ENCODE measurements at regions not wholly inside any gene's neighbourhood (a gene's known extent, or its start where the extent isn't known, plus 50 kb on each side); places are given as distances from the start of the nearest gene placed in this dataset.
"Not testable (repeated sequence)": the region's sequence is repeated elsewhere in the genome, so short reads cannot be mapped to it uniquely, and the experiment has no call there.

DNA sequence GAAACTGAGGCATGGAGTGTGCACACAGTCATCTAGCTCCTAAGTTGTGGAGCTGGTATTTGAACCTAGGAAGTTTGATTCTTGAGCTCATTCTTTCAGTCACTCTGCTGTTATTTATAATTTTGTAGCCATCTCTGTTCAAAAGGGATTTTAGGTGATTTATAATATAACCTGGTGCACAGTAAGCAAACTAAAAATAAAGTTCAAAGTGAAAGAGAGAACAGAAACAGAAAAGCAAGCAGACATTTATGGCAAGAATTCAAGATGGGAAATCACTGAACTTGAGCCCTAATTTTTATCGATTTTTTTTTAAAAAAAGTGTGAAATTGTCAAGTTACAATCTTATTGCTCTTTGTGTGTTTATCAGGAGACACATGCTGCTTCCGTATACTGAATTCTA lies 71.4 kb upstream of the SLC7A14 start:
- FAIRE-seq (no peak), DNase-seq (ENCODE audit: low spot score) (no peak)

DNA sequence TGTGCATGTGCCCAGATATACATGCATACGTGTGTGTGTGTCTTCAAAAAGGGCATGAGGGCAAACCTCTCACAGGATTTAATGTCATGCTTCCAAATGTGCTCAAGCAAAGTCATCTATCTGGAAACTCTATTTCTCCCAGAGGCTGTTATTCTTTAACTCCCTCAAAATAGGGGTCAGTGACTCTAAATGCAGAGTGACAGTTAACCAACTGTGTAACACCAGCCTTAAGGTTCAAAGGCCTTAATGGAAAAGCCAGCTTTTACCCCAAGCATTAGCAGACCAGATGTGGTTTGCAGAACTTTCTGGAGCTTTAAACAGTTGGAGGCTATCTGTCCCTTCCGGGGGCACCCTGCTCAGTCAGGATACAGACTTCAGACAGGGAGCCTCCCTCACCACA lies 70.4 kb upstream of the SLC7A14 start:
- FAIRE-seq (no peak), DNase-seq (ENCODE audit: low spot score) (no peak)

DNA sequence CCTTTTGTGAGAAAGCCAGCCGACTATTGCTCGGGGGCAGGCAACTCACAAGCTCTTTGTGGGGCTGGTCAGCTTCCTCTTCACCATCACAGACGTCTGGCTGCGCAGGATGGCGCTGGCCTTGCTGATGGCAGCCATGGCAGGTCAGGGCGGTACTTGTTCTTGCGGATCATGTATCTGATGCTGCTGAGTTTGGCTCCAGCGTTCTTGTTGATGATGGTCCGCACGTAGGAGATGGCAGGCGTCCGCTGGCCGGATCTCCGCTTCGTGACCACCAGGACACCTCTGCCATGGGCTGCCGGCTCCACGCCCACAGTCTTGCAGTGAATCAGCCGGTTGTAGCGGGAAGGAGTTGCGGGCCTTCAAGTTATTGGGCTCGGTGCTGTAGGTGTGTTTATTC lies 67.9 kb upstream of the SLC7A14 start:
- FAIRE-seq (no peak), DNase-seq (ENCODE audit: low spot score) (no peak)

DNA sequence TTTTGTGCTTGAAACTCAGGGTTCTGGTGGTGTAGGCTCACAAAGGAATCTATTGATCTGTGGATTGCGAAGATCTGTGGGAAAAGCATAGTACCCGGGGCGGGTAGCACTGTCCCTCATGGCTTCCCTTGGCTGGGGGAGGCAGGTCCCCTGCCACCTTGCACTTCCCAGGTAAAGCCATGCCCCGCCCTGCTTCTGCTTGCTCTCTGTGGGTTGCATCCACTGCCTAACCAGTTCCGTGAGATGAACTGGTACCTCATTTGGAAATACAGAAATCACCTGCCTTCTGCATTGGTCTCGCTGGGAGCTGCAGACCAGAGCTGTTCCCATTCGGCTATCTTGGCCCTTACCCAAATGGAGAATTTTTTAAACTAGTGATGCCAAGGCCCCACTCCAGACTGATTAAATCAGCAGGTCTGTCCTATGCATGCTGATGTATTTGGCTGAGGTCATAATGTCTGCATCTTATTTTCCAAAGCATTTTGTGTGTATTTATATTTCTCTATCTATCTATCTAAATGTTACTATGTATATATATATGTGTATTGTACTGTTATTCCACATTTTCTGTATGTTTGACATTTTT lies 65.5 kb upstream of the SLC7A14 start:
- no peak for FAIRE-seq
- DNase-seq (ENCODE audit: low spot score) = no peak

DNA sequence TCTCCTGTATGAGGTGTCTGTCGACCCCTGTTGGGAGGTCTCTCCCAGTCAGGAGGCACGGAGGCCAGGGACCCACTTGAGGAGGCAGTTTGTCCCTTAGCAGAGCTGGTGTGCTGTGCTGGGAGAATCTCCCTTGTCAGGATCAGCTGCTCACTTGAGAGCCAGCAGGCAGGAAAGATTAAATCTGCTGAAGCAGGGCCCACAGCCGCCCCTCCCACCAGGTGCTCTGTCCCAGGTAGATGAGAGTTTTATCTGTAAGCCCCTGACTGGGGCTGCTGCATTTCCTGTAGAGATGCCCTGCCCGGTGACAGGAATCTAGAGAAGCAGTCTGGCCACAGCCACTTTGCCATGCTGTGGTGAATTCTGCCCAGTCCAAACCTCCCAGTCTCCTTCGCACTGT lies 64.7 kb upstream of the SLC7A14 start:
- not testable (repeated sequence) for FAIRE-seq; DNase-seq (ENCODE audit: low spot score)

DNA sequence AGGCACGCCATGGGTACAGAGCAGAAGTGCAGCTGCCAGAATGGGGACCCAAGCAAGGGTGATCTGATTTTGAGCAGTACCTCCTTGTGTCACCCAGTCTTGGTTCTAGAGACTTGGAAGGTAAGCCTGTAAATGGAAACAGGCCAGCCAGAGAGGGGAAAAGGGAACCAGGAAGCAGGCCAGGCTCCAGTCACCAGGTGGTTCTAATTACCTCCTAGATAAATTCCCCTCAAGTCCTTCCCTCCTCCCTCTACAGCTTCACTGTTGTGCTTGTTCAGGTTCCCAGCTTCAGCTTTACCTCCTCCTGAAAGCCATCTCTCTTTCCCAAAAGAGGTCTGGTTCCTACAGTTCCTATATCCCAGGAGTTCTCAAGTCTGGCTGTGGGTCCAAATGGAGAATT lies 58.8 kb upstream of the SLC7A14 start:
- DNase-seq (ENCODE audit: low spot score) = no peak
- FAIRE-seq = no peak

DNA sequence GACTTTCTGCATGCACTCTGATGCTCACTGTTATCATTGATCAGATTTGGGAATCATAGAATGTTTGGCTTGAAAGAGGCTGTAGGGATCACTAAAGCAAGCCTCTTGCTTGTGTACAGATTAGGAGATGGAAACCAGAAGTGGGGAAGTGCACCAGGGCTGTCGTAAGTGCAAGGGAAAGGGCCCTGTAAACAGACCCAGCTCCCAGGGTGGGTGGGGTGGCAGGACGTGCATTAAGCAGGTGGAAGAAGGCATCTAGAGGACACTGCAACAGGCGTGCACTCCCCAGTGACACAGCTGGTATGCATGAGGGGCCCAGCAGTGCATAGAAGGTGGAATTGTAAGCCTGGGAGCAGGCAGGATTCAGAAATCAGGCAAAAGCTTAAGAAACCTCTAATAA lies 58.0 kb upstream of the SLC7A14 start:
- DNase-seq (ENCODE audit: low spot score) = no peak
- FAIRE-seq = no peak

DNA sequence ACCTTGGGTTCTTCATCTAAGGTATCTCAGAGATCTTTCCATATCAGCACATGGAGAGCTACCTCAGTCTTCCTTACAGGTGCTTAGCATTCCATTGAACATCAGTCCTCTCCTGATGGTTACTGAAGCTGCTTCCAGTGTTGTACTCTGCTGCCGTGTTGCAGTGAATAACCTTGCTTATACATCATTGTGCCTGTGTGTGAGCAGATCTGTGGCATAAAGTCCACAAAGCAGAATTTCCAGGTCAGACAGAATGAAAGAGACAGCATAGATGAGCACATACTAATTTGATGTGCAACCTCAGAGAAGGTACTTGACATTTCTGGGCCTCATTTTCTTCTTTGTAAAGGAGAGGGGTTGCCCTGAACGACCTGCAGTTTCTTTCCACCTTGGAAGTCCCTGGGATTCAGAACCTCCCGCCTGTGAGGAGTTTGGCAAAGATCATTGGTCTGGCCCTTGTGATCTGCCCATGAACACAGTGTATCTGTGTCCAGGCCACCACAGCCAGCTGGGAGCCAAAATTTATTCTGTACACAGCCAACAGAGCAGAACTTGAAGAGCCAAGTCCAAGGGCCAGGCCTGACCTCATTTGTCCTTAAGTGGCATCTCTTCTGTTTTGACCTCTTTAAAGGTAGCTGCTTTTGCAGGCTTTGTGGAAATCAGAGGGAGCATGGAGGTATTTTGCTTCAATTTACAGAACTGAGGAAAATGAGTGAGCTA lies 57.2 kb upstream of the SLC7A14 start:
- DNase-seq (ENCODE audit: low spot score) (no peak), FAIRE-seq (no peak)

DNA sequence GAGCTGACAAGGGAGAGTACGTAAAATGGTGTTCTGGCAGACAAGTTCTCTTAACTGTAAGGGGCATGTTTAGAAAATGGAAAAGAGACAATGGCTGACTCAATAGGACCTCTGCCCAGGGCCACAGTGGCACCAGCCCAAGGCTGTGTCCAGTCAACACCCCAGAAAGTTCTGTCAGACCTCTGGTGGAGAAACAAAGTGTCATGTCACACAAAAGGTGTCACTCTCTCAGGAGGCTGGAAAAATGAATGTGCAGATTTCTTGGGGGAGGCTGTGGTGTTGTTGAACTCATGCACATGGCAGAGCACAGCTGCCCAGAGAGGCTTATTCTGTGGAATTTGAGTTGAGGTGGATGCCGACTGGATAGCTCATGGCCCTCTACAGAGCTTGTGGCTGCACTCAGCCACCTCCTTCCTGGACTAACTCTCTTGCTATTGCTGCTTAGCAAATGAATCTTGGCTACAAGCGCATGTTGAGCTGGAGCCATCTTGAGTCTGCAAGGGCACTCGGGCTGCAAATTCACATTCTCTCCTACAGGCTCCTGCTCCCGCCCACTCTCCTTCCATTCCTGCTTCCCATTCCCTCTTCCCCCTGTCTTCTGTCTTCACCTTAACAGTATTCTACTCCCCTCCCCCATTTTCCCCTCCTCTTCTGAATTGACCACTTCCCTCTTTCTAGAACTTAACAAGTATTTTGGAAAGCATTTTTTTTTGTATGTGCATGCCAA lies 55.8 kb upstream of the SLC7A14 start:
- DNase-seq (ENCODE audit: low spot score) = no peak
- FAIRE-seq = no peak

DNA sequence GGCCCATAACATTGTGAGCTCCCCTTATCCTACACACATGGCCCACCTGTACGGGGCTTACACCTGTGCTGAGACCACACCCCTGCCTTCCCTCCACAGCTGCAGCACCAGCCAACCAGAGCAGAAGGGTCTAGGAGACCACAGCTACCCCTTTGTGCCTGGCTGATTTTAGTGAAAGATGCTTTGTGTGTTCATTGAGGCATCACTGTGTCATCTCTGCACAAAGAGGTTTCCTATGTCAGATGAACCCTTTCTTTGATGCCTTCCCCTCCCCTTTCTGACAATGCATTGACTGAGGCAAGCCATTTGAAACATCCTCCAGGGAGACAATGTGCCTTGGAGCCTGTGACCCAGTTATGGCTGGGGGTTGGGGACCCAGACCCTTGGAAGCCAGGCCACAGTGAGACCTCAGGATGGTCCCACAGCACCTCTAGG lies 54.9 kb upstream of the SLC7A14 start:
- no peak for DNase-seq (ENCODE audit: low spot score)

DNA sequence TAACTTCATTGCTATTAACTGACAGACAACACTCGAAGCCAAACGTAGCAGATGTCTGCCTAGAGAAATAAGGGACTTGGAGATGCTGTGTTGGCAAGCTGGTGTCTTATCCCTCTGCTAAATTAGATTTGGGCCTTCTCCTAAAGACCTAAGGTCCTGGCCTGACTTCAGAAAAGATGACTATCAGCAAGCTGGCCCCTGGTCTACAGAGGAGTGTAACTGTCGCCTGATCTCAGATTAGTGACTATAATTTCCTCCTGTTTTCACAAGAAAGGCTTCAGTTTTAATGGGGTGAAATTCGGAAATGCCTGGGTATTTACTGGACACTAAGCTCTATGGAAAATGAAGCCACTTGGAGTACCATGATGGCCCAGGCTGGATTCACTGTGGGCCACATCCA lies 53.1 kb upstream of the SLC7A14 start:
- DNase-seq (ENCODE audit: low spot score) = no peak
- no peak for FAIRE-seq

More for the DNA sequence above, 54.9 kb upstream of the SLC7A14 start:
- no peak for FAIRE-seq

DNA sequence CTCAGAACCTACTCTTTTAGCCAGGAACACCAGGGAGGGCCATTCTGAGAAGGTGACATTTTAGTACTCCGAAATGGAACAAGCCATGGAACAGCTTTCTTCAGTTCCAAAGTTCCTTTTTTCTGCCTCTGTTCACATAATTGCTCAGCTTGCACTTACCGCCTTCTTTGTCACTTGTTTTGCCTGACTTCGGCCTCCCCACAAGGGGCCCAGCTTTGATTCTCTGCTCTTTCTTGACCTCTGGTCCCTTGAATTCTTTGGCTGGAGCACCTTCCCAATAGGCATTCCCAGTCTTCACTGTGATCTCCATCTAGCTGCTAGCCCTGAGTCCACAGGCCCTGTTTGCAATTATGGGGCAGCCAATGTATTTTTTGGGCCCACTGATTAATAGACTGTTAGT lies 51.4 kb upstream of the SLC7A14 start:
- FAIRE-seq = no peak
- no peak for DNase-seq (ENCODE audit: low spot score)

DNA sequence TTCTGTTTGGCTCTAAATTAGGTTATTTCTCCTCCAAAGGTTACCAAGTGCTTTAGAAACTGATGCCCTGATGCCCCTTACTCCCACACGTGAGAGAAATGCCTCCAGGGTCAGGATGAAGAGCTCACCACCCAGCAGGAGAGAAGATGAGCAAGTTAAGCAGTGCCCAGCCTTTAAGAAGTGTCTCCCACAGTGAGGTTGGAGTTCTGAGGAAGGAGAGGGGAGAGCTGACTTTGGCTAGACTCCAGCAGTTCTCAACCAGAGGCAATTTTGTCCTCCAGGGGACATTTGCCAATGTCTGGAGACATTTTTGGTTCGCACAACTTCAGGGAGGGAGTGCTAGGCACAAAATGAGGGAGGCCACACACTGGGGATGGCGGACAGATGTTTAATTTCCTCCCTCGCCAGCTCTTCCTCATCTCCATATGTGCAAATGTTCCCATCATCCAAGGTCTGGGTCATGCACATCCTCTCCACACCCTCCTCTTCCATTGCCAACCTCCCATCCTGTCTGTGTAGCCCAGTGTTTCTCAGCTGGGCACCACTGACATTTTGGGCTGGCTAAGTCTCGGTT lies 50.6 kb upstream of the SLC7A14 start:
- no peak for DNase-seq (ENCODE audit: low spot score)

More for the DNA sequence above, 50.6 kb upstream of the SLC7A14 start:
- no peak for FAIRE-seq
